Smooth muscle cell (in vitro differentiated cells): ENCODE measurements at regions not wholly inside any gene's neighbourhood (a gene's known extent, or its start where the extent isn't known, plus 50 kb on each side); places are given as distances from the start of the nearest gene placed in this dataset.

Experiments
- DNase-seq: peaks from one replicate; lab custom pipeline; 2025; ENCODE audit not compliant: unreplicated experiment; lab: John Stamatoyannopoulos, UW
- H2AFZ ChIP-seq: fragments of 200-600 bp; sonication (generic); 2 replicates; pipeline ENCODE4 v1.6.0; 2016; ENCODE audit warnings: antibody characterized with exemption, low read depth, mild to moderate bottlenecking
- H3F3A ChIP-seq: fragments of 200-600 bp; sonication (generic); 2 replicates; pipeline ENCODE4 v1.6.0; 2017; ENCODE audit warnings: antibody characterized with exemption, low read depth
- H3K27ac ChIP-seq: fragments of 200-600 bp; sonication (generic); 2 replicates; pipeline ENCODE4 v1.5.1; 2016; ENCODE audit warnings: low read depth, mild to moderate bottlenecking
- H3K27me3 ChIP-seq: fragments of 200-600 bp; sonication (generic); 2 replicates; pipeline ENCODE4 v1.6.1; 2016; ENCODE audit warnings: low read depth, mild to moderate bottlenecking
- H3K36me3 ChIP-seq: fragments of 200-600 bp; sonication (generic); 2 replicates; pipeline ENCODE4 v1.5.1; 2016; ENCODE audit warnings: low read depth
- H3K4me1 ChIP-seq: fragments of 200-600 bp; sonication (generic); 2 replicates; pipeline ENCODE4 v1.5.1; 2016; ENCODE audit warnings: low read depth
- H3K4me2 ChIP-seq: fragments of 200-600 bp; sonication (generic); 2 replicates; pipeline ENCODE4 v1.6.0; 2016; ENCODE audit warnings: mild to moderate bottlenecking
- H3K4me3 ChIP-seq: fragments of 200-600 bp; sonication (generic); 2 replicates; pipeline ENCODE4 v1.5.1; 2016; ENCODE audit warnings: mild to moderate bottlenecking
- H3K79me2 ChIP-seq: fragments of 200-600 bp; sonication (generic); 2 replicates; pipeline ENCODE4 v1.6.0; 2016; ENCODE audit warnings: low read depth, mild to moderate bottlenecking
- H3K9ac ChIP-seq: fragments of 200-600 bp; sonication (generic); 2 replicates; pipeline ENCODE4 v1.6.0; 2016; ENCODE audit warnings: low read depth
- H3K9me3 ChIP-seq: fragments of 200-600 bp; sonication (generic); replicated peaks from 2 replicates; pipeline ENCODE4 v1.5.1; 2016; ENCODE audit warnings: low read depth
- H4K20me1 ChIP-seq: fragments of 200-600 bp; sonication (generic); 2 replicates; pipeline ENCODE4 v1.6.0; 2016; ENCODE audit warnings: low read depth
- CTCF ChIP-seq: fragments of 200-600 bp; sonication (generic); IDR thresholded peaks from 2 replicates; pipeline ENCODE4 v1.5.1; 2017; ENCODE audit warnings: borderline replicate concordance, mild to moderate bottlenecking, antibody characterized with exemption; ENCODE audit not compliant: insufficient read depth, poor library complexity, severe bottlenecking
- WGBS: methylation state at CpG from one replicate; pipeline ENCODE4 v1.1.7; 2016; ENCODE audit warnings: low lambda C conversion rate; 5-methylcytosine and 5-hydroxymethylcytosine counted together

GRCh38 chr11:26792941-26793340 is 71.1 kb upstream of the SLC5A12 start:
- no peaks in the 10 kb centered on the region for H3K27me3 ChIP-seq
- H3K9me3 ChIP-seq: no peaks in the 10 kb centered on the region
- DNase-seq: no peak
- no peak overlapping the region for H3K27ac ChIP-seq
- H3F3A ChIP-seq: no peaks in the 10 kb centered on the region
- H3K4me1 ChIP-seq: no peaks in the 10 kb centered on the region
- TF ChIP-seq CTCF: no peak
- H2AFZ ChIP-seq: no peak overlapping the region
- H3K4me2 ChIP-seq: no peak overlapping the region
- no peaks in the 10 kb centered on the region for H3K36me3 ChIP-seq
- no peaks in the 10 kb centered on the region for H3K79me2 ChIP-seq
- no peak overlapping the region for H3K4me3 ChIP-seq
- H3K9ac ChIP-seq: no peak overlapping the region
- H4K20me1 ChIP-seq: no peaks in the 10 kb centered on the region

GRCh38 chr11:26793487-26793886 is 71.6 kb upstream of the SLC5A12 start:
- Histone ChIP-seq H4K20me1 (no peaks in the 10 kb centered on the region), H3K27me3 (no peaks in the 10 kb centered on the region), H3F3A (no peaks in the 10 kb centered on the region), H3K79me2 (no peaks in the 10 kb centered on the region), H3K9me3 (no peaks in the 10 kb centered on the region), H3K4me2 (no peak overlapping the region), H3K36me3 (no peaks in the 10 kb centered on the region), H2AFZ (no peak overlapping the region), H3K9ac (no peak overlapping the region), H3K4me3 (no peak overlapping the region), H3K27ac (no peak overlapping the region), H3K4me1 (no peaks in the 10 kb centered on the region)
- TF ChIP-seq CTCF: no peak
- DNase-seq: no peak
- 73% methylated on average over 3 of the region's 3 CpGs for WGBS

GRCh38 chr11:26801601-26802000 is 79.7 kb upstream of the SLC5A12 start:
- Histone ChIP-seq H2AFZ (no peak overlapping the region), H3K36me3 (no peaks in the 10 kb centered on the region), H3F3A (no peaks in the 10 kb centered on the region), H3K27ac (no peak overlapping the region), H3K9me3 (no peaks in the 10 kb centered on the region), H4K20me1 (no peaks in the 10 kb centered on the region), H3K9ac (no peak overlapping the region), H3K4me2 (no peak overlapping the region), H3K4me3 (no peak overlapping the region), H3K79me2 (no peaks in the 10 kb centered on the region), H3K27me3 (no peaks in the 10 kb centered on the region), H3K4me1 (no peaks in the 10 kb centered on the region)
- WGBS: 93% methylated on average over 1 of the region's 1 CpG
- no peak for DNase-seq
- no peak for TF ChIP-seq CTCF

GRCh38 chr11:26805001-26805400 is 83.1 kb upstream of the SLC5A12 start:
- Histone ChIP-seq H3K27me3 (no peaks in the 10 kb centered on the region), H3K4me2 (no peak overlapping the region), H3K9me3 (no peaks in the 10 kb centered on the region), H3K4me3 (no peak overlapping the region), H3F3A (no peaks in the 10 kb centered on the region), H3K36me3 (no peaks in the 10 kb centered on the region), H3K79me2 (no peaks in the 10 kb centered on the region), H4K20me1 (no peaks in the 10 kb centered on the region), H3K27ac (no peak overlapping the region), H3K9ac (no peak overlapping the region), H2AFZ (no peak overlapping the region), H3K4me1 (no peaks in the 10 kb centered on the region)
- DNase-seq: no peak
- TF ChIP-seq CTCF: no peak
